GM18873 (cell line): ENCODE measurements at regions not wholly inside any gene's neighbourhood (a gene's known extent, or its start where the extent isn't known, plus 50 kb on each side); places are given as distances from the start of the nearest gene placed in this dataset.
A peak's percentile ranks its signal among the peaks of the same experiment; 100 is the strongest.
"Not testable (repeated sequence)": the region's sequence is repeated elsewhere in the genome, so short reads cannot be mapped to it uniquely, and the experiment has no call there.

Experiments
- ATAC-seq: cut with Tn5 transposase; IDR thresholded peaks from one replicate; pipeline ENCODE4 v1.9.1; 2021; ENCODE audit warnings: mild to moderate bottlenecking, moderate library complexity, moderate number of reproducible peaks; ENCODE audit not compliant: unreplicated experiment, low FRiP score

DNA sequence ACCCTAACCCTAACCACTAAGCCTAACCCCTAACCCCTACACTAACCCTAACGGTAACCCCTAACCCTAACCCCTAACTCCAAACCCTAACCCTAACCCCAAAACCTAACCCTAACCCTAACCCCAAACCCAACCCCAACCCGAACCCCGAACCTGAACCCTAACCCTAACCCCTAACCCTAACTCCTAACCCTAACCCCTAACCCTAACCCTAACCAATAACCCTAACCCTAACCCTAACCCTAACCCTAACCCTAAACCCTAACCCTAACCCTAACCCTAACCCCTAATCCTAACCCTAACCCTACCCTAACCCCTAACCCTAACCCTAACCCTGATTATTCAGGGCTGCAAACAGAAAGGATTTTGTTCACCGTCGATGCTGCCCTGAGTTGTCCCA, 144.6 kb upstream of the DUSP22 start:
- ATAC-seq: not testable (repeated sequence)

DNA sequence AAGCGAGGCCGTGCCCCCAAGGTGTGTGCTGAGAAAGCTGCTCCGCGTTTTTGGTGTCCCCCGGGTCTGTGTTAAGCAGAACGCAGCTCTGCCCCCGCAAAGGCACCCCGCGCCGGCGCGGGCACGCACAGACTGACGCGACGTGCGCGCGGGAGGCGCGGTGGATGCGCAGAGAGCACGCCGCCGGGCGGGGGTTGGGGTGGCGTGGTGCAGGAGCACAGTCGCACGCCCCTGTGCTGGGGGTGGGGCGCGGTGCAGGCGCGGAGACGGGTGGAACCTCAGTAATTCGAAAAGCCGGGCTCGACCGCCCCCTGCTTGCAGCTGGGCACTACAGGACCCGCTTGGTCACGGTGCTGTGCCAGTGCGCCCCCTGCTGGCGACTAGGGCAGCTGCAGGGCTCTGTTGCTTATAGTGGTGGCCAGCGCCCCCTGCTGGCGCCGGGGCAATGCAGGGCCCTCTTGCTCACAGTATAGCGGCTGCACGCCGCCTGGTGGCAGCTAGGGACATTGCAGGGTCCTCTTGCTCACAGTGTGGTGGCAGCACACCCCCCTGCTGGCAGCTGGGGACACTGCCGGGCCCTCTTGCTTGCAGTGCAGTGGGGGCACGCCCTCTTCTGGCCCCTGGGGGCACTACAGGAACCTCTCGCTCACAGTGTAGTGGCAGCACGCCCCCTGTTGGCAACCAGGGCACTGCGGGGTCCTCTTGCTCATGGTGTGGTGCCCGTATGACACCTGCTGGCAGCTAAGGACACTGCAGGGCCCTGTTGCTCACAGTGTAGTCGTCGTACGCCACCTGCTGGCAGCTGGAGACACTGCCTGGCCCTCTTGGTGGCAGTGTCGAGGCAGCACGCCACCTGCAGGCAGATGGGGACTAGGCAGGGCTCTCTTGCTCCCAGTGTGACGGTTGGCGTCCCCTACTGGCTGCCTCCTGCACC, 144.0 kb upstream of the DUSP22 start:
- ATAC-seq: peak; percentile 97

DNA sequence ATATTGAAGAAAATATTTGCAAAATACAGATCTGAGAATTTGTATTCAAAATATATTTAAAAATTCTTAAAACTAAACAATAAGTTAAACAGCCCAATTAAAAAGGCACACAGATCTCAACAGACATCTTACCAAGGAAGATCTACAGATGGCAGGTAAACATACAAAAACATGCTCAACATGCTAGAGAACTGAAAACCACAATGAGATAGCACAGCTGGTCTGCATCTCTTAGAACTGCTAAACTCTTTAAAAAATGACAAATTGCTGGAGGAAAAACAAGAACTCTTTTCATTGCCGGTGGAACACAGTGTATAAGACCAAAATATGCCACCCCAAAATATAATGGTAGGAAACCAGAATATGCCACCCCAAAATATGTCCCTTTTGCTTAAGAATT, 142.1 kb upstream of the DUSP22 start:
- ATAC-seq: not testable (repeated sequence)

- not testable (repeated sequence) for ATAC-seq
These were observed 139.9 kb upstream of the DUSP22 start for GRCh38 chr6:152436-152835.

GRCh38 chr6:153026-153425, 139.3 kb upstream of the DUSP22 start:
- ATAC-seq: not testable (repeated sequence)

- not testable (repeated sequence) for ATAC-seq
These were observed 138.4 kb upstream of the DUSP22 start for GRCh38 chr6:153867-154266.

- not testable (repeated sequence) for ATAC-seq
These were observed 137.8 kb upstream of the DUSP22 start for GRCh38 chr6:154321-155092.

GRCh38 chr6:156010-156409, 136.3 kb upstream of the DUSP22 start:
- no peak for ATAC-seq

- ATAC-seq: not testable (repeated sequence)
These were observed 135.7 kb upstream of the DUSP22 start for GRCh38 chr6:156441-157140.

DNA sequence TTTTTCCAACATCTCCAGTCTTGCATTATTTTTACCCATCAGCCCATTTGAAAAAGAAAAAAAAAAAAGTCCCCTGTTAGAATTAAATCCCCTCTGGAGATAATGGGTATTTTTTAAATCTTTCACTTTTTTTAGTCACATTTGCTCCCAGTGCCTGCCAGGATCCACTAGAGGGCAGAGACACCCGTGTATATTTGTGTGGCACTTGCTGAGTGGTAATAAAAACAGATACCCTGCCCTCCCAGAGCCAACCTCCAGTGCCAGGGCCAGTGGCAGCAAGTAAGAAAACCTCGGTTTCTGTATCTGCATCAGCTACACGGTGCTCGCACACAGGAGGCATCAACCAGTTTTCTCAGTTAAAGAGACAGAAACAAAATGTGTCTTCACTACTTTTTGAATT, 135.1 kb upstream of the DUSP22 start:
- ATAC-seq: not testable (repeated sequence)

GRCh38 chr6:161657-162056, 130.6 kb upstream of the DUSP22 start:
- not testable (repeated sequence) for ATAC-seq

GRCh38 chr6:164720-165119, 127.6 kb upstream of the DUSP22 start:
- no peak for ATAC-seq

DNA sequence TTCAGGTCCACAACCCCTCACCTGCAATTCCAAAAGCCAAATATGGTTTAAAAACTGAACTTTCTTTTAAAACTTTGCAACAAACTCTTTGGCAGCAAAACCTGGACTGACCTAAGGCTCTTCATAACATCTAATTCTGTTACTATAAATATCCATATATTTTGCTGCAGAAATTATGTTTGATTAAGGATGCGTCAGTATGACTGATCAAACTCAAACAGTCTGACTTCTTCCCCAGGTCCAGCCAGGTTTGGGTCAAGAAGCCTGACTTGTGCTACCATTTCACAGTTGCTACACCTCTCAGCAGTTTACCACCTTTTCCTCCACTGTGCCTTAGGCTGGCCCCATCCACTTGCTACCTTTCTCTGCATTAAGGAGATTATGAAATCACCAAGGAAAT, 127.0 kb upstream of the DUSP22 start:
- ATAC-seq: no peak

DNA sequence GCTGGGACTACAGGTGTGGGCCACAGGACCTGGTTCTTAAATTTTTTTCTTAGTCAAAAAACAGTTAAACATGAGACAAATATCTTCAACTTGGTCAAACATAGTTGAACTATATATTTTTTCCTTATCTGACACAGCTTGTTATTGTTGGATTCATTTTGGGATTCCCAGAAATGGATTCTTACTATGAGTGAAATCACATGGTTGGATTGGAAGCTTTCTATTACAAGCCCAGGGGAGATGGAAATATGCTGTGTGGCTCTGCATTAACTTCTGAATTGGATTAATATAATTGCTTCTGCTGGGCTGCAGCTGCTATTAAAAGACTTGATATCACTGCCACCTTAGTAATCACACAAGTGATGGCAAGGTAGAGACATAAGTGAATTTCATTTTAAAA, 126.4 kb upstream of the DUSP22 start:
- ATAC-seq: no peak

DNA sequence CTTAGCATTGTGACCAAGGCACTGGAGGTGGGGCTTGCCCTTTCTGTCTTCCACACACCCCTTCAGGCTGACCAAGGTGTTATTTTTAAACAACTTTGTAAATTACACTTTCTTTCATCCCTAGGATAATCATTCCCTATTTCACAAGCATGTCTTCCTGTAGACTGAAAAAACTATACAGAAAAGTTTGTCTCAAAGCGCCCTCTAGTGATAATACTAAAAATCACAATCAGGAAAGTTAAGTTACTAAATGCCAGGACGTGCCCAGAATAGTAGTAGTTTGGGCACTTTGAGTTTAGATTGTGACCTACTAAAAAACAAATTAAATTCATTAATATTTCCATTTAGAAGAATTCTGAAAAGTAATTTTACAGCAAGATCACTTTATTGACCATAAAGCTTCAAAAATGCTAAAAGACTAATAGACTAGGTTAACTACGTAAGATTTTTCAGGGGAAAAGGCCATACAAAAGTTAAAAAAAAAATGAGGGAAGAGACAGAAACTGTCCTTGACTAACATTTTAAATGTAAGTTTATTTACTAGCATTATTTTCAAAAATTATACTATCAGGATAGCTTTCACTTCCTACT, 123.3 kb upstream of the DUSP22 start:
- no peak for ATAC-seq

DNA sequence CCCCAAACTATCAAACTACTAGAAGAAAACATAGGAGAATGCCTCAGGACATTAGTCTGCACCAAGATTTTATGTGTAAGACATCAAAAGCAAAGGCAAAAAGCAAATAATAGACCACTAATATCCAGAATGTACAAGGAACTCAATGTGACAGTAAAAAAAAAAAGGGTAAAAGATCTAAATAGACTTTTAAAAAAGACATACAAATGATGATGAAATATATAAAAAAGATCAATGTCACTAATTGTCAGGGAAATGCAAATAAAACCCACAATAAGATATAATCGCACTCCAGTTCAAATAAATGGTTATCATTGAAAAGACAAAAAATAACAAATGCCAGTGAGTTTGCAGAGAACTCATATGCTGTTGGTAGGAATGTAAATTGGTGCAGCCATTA, 118.3 kb upstream of the DUSP22 start:
- no peak for ATAC-seq

- ATAC-seq: no peak
These were observed 116.6 kb upstream of the DUSP22 start for GRCh38 chr6:175680-176079.

DNA sequence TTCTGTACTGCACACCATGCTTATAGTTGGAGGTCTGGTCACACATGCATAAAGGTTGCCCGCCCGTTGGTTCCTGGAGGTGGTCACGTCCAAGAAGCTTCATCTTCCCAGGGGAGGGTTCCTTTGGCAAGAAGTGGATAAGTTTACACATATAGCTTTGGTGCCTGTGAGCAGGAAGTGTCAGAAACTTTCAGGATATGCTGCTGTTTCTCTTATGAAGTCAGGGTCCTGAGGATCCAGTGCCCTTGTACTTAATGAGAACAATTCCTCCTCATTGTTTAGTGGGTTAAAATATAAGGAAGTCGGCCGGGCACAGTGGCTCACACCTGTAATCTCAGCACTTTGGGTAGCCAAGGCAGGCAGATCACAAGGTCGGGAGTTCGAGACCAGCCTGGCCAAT, 115.5 kb upstream of the DUSP22 start:
- no peak for ATAC-seq

- no peak for ATAC-seq
These were observed 114.2 kb upstream of the DUSP22 start for GRCh38 chr6:178119-178518.

DNA sequence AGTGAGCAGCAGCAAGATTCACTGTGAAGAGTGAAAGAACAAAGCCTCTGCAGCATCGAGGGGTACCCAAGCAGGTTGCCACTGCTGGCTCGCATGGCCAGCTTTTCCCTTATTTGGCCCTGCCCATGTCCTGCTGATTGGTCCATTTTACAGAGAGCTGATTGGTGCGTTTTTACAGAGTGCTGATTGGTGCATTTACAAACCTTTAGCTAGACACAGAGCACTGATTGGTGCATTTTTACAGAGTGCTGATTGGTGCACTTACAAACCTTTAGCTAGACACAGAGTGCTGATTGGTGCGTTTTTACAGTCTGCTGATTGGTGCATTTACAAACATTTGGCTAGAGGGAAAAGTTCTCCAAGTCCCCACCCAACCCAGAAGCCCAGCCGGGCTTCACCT, 113.4 kb upstream of the DUSP22 start:
- ATAC-seq: not testable (repeated sequence)
